NCI-H345 treated with DMSO at 0.1 percent for 48 hours (cell line): ENCODE measurements at regions not wholly inside any gene's neighbourhood (a gene's known extent, or its start where the extent isn't known, plus 50 kb on each side); places are given as distances from the start of the nearest gene placed in this dataset.

Experiments used
- DNase-seq: peaks from one replicate; lab custom pipeline; 2025; ENCODE audit not compliant: unreplicated experiment; lab: John Stamatoyannopoulos, UW

- no peak for DNase-seq
Observed at GRCh38 chr9:134987376-134987775, 69.7 kb upstream of the FCN1 start.

- no peak for DNase-seq
Observed at GRCh38 chr9:134987906-134988700, 70.4 kb upstream of the FCN1 start.

GRCh38 chr9:134988706-134989105 lies 71.0 kb upstream of the FCN1 start:
- no peak for DNase-seq

DNA sequence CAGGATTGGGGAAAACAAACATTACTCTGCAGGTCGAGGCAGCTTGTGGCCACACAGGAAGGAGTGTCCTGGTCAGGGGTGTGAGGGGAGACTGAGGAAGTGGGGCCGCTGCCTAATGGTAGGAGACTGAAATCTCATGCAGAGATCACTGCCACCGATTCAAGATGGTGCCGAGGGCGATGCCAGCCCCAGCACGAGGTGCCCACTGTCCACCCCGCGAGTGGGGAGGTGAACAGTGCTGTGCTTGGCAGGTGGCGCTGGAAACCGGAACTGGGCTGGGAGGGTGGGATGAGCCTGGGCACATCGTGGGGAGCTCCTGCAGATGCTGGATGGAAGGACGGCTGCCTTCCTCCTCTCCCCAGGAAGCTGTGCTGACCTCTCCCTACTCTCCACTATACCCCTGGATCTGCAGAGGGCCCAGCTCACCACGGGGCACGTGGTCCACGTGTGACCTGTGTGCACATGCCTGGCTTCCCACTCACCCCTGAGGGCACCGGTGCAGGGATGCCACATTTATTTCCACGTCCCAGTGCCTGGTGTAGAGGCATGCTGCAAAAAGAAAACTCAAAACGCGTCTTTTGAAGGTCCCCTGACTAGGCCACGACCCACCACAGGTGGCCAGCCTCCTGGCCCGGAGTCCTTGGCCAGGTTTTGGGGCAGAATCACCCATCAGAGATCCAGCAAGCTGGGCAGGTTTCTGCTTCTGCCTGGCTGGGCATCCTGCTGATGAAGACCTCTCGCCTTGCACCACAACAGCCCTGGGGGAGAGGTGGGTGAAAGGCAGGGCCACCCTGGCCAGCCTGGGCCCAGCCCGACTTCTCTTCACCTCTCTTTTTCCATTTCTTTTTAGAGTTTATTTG lies 71.7 kb upstream of the FCN1 start:
- DNase-seq, result no peak

- DNase-seq, result no peak
Observed at GRCh38 chr9:134991808-134992754, 74.4 kb upstream of the FCN1 start.

DNA sequence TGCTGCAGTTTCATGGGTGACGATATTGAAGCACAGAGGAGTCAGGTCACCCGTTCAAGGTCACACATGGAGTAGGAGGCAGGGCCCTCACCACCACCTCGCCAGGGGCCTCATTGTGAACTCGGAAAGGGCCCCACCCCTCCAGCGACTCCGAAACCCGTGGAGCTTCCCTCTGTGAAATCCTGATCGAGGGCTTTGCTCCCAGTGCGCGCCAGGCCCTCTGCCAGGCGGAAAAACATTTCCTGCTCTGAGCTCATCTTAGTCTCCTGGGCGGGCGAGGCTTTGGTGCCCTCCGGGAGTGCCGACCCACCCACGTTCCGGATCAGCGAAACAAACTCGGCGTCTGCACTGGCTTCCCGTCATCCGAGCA lies 75.0 kb upstream of the FCN1 start:
- DNase-seq, result no peak

GRCh38 chr9:134993416-134993815 lies 75.7 kb upstream of the FCN1 start:
- no peak for DNase-seq

- no peak for DNase-seq
Observed at GRCh38 chr9:134993996-134994720, 76.4 kb upstream of the FCN1 start.

GRCh38 chr9:134994926-134995791 lies 77.4 kb upstream of the FCN1 start:
- DNase-seq, result no peak

- DNase-seq, result no peak
Observed at GRCh38 chr9:134995792-134996120, 78.0 kb upstream of the FCN1 start.

DNA sequence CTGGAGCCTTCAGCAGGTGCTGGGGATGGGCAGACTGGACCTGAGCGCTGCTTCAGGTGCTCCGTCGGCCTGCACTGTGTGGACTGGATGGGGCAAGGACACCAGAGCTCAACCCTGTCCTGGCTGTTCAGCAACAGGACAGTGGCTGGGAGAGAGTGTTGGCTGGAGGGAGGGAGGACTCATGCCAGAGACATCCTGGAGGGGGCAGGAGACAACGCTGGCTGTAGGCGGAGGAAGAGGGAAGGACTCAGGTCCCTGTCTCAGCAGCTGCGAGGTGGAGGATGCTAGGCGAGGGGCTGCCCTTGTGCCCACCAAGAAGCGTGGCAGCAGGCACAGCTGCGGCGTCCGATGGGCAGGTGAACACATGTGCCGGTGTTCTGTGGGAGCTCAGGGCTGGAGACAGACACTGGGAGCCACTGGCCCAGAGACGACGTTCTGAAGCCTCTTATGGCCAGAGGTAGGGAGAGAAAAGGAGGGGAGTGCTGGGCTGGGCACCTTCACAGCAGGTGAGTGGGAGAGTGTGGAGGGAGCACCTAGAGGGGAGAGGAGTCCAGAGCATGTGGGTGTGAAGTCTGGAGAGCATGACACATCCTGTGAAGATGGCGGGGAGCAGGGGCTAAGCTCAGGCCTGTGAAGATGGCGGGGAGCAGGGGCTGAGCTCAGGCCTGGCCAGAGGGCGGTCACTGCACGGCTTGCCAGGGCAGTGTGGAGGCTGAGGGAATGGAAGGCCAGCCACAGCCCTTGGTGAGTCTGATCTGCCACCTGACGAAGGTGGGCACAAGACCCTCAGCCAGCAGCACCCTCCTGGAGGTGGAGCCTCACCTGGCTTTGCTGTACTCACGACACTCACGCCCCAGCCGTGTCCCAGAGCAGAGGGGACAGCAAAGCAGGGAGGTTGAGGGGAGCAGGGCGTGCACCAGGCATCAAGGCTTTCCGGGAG lies 79.1 kb upstream of the FCN1 start:
- no peak for DNase-seq

DNA sequence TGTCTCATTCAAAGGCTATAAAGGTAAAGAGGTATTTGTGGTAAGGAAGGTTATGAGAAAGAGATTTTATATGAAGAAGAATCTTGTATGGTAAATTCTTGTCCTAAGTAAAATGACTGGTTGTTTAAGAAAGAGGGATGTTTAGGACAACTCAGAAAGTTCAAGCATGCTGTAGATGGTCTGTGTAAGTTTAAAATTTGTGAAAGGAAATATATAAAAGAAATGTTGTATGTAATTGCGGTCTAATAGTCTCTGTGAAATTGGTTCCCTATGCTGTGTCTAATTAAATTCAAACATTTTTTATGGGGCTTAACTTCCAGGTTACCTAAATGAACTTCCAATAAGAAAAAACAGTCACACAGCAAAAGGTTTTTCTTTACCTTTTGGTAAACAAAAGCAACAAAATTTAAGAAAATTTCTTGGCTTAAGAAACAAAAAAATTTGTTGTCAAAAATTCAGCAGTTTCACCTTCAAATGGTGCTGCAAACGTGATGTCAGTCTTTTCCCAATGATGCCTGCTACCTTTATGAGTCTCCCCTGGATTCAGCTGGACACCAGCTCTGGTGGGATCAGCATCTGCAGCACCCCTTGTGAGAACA lies 83.0 kb upstream of the FCN1 start:
- no peak for DNase-seq

GRCh38 chr9:135001526-135001925 lies 83.8 kb upstream of the FCN1 start:
- no peak for DNase-seq

DNA sequence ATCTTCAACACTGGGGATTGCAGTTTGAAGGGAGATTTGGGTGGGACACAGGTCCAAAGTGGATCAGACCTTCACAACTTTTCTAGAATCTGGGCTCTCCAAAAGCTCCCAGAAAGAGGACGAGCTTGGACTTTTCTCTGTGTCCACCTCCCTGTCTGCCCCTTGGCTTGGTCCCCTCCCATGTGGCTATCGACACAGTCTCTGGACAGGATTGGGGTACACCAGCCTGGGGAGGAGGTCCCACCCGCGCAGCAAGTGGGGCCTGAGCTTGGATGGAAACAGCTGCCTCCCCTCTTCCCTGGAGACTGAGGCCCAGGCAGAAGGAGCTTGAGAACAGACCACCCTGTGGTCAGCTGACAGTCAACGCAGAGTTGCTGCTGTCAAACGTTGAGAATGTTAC lies 84.6 kb upstream of the FCN1 start:
- DNase-seq, result no peak

DNA sequence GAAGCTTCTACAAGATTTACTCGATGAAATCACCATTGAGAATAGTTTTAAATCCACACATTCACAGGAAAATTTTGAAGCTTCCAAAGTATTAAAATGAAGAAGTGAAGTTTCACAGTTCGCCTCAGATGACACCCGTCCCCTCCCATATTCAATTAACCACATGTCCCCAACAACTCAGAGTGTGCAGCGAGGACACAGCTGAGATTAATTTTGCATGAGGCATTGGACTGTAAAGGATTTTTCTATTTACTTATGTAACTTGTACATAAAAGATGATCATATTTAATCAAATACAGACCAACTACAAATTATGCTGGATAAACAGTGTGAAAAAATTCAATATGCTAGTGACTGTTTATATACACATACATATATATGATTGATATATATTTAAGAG lies 84.7 kb upstream of the OLFM1 start:
- DNase-seq, result no peak

DNA sequence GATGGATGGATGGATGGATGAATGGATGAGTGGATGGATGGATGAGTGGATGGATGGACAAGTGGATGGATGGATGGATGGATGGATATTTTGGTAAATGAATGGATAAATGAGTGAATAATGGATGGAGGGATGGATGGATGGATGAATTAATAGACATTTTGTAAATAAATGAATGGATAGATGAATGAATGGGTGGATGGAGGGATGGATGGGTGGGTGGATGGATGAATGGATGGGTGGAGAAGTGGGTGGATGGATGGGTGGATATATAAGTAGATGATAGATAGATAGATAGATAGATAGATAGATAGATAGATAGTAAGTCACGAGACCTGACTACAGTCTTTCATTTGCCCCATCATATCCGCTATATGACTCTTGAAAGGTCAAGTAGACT lies 82.7 kb upstream of the OLFM1 start:
- DNase-seq, result no peak

DNA sequence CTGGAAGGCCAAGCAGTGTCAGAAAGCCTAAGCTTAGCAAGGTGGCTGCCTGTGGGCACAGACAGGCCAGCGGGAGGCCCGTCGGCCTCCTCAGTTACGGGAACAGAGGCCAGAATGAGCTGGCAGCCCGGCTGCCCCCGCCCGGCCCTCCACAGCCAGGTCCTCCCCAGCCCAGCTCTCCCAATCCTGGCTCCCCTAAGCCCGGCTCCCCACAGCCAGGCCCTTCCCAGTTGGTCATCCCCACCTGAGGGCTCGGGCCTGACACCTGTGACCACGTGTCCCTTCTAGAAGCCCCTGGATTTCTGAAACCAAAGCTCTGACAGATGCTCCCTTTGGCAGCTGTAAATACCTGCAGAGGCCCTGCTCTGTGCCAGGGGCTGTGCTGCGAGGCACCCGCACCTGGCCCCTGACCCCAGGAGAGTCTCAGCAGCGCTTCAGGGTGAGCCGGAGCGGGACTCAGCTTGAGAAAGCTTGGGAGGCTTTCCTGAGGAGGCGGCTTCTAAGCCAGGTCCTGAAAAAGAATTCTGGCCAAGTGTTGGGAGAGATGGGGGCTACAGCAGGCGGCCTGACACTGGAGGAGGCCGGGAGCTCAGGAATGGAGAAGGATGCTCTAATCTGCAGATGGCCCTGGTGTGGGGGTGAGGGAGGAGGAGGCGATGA lies 80.4 kb upstream of the OLFM1 start:
- no peak for DNase-seq

- DNase-seq, result no peak
Observed at GRCh38 chr9:135007601-135008000, 79.9 kb upstream of the OLFM1 start.
